ENCODE measurements at regions not wholly inside any gene's neighbourhood (a gene's known extent, or its start where the extent isn't known, plus 50 kb on each side); places are given as distances from the start of the nearest gene placed in this dataset.

GRCh38 chr14:61121355-61121787, 140.3 kb downstream of the SLC38A6 start:
- DNase-seq (ENCODE audit: low read depth in 1 of 2, low spot score in 2 of 2) (no peak), FAIRE-seq (no peak)
- Histone ChIP-seq H3K23me2 (ENCODE audit: low read depth, low read length) (no peaks in the 10 kb centered on the region), H3K23ac (ENCODE audit: insufficient read length) (no peak overlapping the region), H3K4ac (replicated peaks; ENCODE audit: insufficient read length, low read depth, low read length) (no peak overlapping the region), H3K79me2 (ENCODE audit: control insufficient read depth in 1 of 2, insufficient read depth in 2 of 2, low read length in 2 of 2) (no peaks in the 10 kb centered on the region), H2BK15ac (ENCODE audit: low read length) (no peak overlapping the region), H3K79me1 (ENCODE audit: low read depth, low read length) (no peaks in the 10 kb centered on the region), H3K18ac (ENCODE audit: extremely low read depth, low read length) (no peak overlapping the region), H2BK5ac (ENCODE audit: low read depth, low read length) (no peak overlapping the region), H4K20me1 (replicated peaks in 1 of 2; ENCODE audit: control insufficient read depth in 1 of 2, insufficient read depth in 2 of 2, low read length in 2 of 2) (no peaks in the 10 kb centered on the region), H3K9me3 (ENCODE audit: insufficient read depth in 2 of 2, low read depth in 1 of 2, low read length in 1 of 2) (peaks cover 8 to 16% of the 10 kb centered on the region in 2 experiments), H4K5ac (ENCODE audit: insufficient read length, low read depth, low read length) (no peak overlapping the region), H3K9ac (replicated peaks in 1 of 4; ENCODE audit: extremely low read depth in 1 of 4, low read depth in 3 of 4, low read length in 3 of 4) (no peak overlapping the region), H3K27me3 (replicated peaks in 1 of 4; ENCODE audit: control insufficient read depth in 3 of 4, extremely low read depth in 1 of 4, insufficient read depth in 3 of 4, low read length in 3 of 4) (no peaks in the 10 kb centered on the region), H2BK12ac (ENCODE audit: low read depth, low read length) (no peak overlapping the region), H3K27ac (ENCODE audit: low read depth, low read length) (no peak overlapping the region), H4K91ac (replicated peaks; ENCODE audit: insufficient read length, low read length) (no peak overlapping the region), H2BK20ac (ENCODE audit: low read length) (no peak overlapping the region), H3K4me1 (replicated peaks in 1 of 4; ENCODE audit: control insufficient read depth in 3 of 4, insufficient read depth in 4 of 4, low read length in 3 of 4) (peaks cover 0 to 9% (median under 1%) of the 10 kb centered on the region in 4 experiments; a peak in 4 of 7 replicates), H3K14ac (ENCODE audit: insufficient read length) (no peak overlapping the region), H3K36me3 (ENCODE audit: control insufficient read depth in 2 of 4, insufficient read depth in 4 of 4, low read length in 3 of 4) (peaks cover 0 to 6% (median 0%) of the 10 kb centered on the region in 4 experiments; a peak in 2 of 8 replicates), H2AFZ (ENCODE audit: low read length) (no peak overlapping the region), H3K4me2 (ENCODE audit: insufficient read depth in 1 of 2, low read depth in 2 of 2, low read length in 2 of 2) (no peak overlapping the region), H3K56ac (replicated peaks; ENCODE audit: insufficient read length, low read depth, low read length) (no peak overlapping the region), H2AK5ac (ENCODE audit: low read depth, low read length) (no peak overlapping the region), H3K4me3 (ENCODE audit: extremely low read depth in 1 of 4, insufficient read depth in 2 of 4, low read depth in 3 of 4, low read length in 4 of 4) (no peak overlapping the region), H2BK120ac (replicated peaks; ENCODE audit: low read depth, low read length) (no peak overlapping the region), H4K8ac (ENCODE audit: extremely low read depth, insufficient read depth, low read length) (no peak overlapping the region)
- 90% methylated on average over 9 of the region's 9 CpGs; no CpG with 5 or more reads in 1 of the 2 experiments for WGBS, 2 experiments (ENCODE audit: extremely low coverage in 1 of 2, insufficient coverage in 1 of 2, insufficient read length in 1 of 2, insufficient replicate concordance in 2 of 2, low coverage in 1 of 2, low lambda C conversion rate in 2 of 2, missing lambda C conversion rate in 1 of 2)
- ChIA-PET POLR2A (ENCODE audit: partially characterized antibody) (no interaction called here), CTCF (ENCODE audit: partially characterized antibody) (no interaction called here)
- no peak for TF ChIP-seq GABPA (IDR thresholded peaks at IDR 0.05; ENCODE audit: borderline replicate concordance, insufficient read depth, low read length)
- TF ChIP-seq HDAC6 (IDR thresholded peaks at IDR 0.05; ENCODE audit: low read depth, low read length) = no peak
- no peak for TF ChIP-seq CEBPB (IDR thresholded peaks at IDR 0.05; ENCODE audit: low read depth, low read length)
- no peak for TF ChIP-seq FOSL1 (IDR thresholded peaks at IDR 0.05; ENCODE audit: insufficient read depth, low read depth, low read length)
- TF ChIP-seq EGR1 (IDR thresholded peaks at IDR 0.05; ENCODE audit: borderline replicate concordance, low read depth, low read length) = no peak
- TF ChIP-seq POLR2AphosphoS5 (IDR thresholded peaks at IDR 0.05; ENCODE audit: low read depth, low read length) = no peak
- no peak for TF ChIP-seq SP1 (IDR thresholded peaks at IDR 0.05; ENCODE audit: low read depth, low read length)
- TF ChIP-seq RBBP5 (IDR thresholded peaks at IDR 0.05; ENCODE audit: borderline replicate concordance, low read depth, low read length) = no peak
- no peak for TF ChIP-seq CHD2 (IDR thresholded peaks at IDR 0.05; ENCODE audit: low read length)
- no peak for TF ChIP-seq USF2 (IDR thresholded peaks at IDR 0.05; ENCODE audit: low read length)
- TF ChIP-seq E2F6 (IDR thresholded peaks at IDR 0.05) = no peak
- no peak for TF ChIP-seq SIRT6 (IDR thresholded peaks at IDR 0.05; ENCODE audit: low read length)
- TF ChIP-seq GTF2F1 (IDR thresholded peaks at IDR 0.05; ENCODE audit: borderline replicate concordance, low read depth, low read length) = no peak
- no peak for TF ChIP-seq SUZ12 (IDR thresholded peaks at IDR 0.05; ENCODE audit: low read length)
